Tongue (tissue), 1 donor: ENCODE measurements at regions not wholly inside any gene's neighbourhood (a gene's known extent, or its start where the extent isn't known, plus 50 kb on each side); places are given as distances from the start of the nearest gene placed in this dataset.
A peak's percentile ranks its signal among the peaks of the same experiment; 100 is the strongest.
"Not testable (repeated sequence)": the region's sequence is repeated elsewhere in the genome, so short reads cannot be mapped to it uniquely, and the experiment has no call there.

Experiments used
- DNase-seq: peaks from one replicate; pipeline ENCODE4 v3.0.0-alpha.2; 2015

DNA sequence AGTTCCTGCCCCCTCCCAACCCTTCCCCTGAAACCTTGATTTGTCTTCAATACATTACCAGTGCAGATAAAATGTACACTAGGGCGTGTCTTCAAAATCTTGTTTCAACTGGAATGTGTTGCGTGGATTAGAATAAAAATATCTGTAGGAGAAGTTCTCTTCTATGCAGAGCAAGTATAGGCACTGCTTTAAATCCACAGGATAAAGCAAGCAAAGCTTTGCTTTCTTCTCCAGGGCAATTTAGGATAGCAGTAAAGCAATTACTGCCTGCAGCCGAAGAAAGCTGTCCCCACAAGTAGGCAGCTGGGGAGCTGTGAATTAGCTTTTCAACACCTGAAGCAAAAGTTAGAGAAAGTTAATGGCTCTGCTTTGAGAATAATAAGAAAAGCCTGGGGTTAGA is 329.7 kb upstream of the KCNMB2 start:
- DNase-seq = peak; percentile 28

DNA sequence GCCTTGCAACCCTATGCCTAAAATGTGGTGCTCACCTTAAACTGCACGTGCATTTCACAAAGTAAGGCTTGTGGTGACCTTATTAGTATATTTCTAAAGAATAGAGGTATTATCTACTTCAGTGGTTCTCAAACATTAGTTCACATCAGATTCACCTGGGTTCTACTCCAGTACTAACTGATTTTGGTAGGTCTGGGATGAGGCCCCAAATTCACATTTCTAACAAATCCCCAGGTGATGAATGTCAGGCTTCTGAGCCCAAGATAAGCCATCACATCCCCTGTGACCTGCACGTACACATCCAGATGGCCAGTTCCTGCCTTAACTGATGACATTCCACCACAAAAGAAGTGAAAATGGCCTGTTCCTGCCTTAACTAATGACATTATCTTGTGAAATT is 329.1 kb upstream of the KCNMB2 start:
- DNase-seq = not testable (repeated sequence)

DNA sequence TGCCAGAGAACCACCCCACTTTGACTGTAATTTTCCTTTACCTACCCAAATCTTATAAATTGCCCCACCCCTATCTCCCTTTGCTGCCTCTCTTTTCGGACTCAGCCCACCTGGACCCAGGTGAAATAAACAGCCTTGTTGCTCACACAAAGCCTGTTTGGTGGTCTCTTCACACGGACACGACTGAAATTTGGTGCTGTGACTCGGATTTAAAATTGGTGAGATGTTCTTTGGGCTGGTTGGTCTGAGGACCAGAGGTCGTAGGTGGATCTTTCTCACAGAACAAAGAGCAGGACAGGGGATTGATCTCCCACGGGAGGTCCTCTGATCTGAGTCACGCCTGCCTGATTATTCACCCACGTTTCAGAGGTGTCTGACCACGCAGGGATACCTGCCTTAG is 328.6 kb upstream of the KCNMB2 start:
- not testable (repeated sequence) for DNase-seq

DNA sequence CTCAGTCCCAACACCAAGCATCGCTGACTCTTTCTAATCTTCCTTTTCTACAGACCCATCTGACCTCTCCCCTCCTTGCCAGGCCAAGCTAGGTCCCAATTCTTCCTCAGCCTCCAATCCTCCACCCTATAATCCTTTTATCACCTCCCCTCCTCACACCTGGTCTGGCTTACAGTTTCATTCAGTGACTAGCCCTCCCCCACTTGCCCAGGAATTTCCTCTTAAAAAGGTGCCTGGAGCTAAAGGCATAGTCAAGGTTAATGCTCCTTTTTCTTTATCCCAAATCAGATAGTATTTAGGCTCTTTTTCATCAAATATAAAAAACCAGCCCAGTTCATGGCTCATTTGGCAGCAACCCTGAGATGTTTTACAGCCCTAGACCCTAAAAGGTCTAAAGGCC is 327.1 kb upstream of the KCNMB2 start:
- DNase-seq = not testable (repeated sequence)

DNA sequence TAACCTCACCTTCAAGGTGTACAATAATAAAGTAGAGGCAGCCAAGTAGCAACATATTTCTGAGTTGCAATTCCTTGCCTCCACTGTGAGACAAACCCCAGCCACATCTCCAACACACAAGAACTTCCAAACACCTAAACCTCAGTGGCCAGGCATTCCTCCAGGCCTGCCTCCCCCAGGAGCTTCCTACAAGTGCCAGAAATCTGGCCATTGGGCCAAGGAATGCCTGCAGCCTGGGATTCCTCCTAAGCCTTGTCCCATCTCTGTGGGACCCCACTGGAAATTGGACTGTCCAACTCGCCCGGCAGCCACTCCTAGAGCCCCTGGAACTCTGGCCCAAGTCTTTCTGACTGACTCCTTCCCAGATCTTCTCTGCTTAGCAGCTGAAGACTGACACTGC is 326.6 kb upstream of the KCNMB2 start:
- not testable (repeated sequence) for DNase-seq

DNA sequence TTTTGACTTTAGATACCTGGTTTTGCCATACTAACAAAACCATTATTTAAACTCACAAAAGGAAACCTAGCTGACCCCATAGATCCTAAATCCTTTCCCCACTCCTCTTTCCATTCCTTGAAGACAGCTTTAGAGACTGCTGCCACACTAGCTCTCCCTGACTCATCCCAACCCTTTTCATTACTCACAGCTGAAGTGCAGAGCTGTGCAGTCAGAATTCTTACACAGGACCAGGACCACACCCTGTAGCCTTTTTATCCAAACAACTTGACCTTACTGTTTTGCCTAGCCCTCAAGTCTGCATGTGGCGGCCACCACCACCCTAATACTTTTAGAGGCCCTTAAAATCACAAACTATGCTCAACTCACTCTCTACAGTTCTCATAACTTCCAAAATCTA is 325.1 kb upstream of the KCNMB2 start:
- not testable (repeated sequence) for DNase-seq

DNA sequence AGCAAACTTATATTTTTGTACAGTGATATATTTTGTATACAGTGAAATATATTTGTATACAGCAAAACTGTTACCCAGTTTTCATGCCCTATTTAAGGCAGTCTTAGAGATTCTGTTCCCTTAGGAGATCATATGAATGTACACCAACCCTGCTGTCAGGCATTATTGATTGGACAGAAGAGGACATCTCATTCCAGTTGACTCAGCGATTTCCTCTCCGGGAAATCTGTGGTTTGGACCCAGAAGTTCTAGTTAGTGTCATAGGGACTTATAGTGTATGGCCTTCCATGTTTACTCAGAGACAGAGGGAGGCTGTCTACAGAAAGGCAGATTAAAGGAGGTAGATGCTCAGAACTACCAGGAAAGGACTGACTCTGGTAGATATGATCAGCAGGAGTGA is 318.8 kb upstream of the KCNMB2 start:
- no peak for DNase-seq

DNA sequence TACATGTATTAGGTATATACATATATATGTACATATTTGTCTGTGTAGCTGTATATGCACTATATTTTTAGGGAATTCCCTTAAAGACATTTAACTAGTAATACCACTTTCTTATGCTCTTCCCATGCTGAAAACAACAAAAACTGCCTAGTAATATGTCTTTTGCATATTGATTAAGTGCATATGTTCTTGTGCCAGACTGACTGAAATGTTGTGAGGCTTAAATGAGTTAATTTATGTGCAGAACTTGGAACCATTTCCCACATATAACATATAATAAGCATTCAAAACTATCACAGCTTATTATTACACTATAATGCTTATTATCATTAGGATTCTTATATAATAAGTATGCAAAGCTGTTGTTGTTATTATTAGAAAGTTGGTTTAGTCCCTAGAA is 318.0 kb upstream of the KCNMB2 start:
- no peak for DNase-seq

DNA sequence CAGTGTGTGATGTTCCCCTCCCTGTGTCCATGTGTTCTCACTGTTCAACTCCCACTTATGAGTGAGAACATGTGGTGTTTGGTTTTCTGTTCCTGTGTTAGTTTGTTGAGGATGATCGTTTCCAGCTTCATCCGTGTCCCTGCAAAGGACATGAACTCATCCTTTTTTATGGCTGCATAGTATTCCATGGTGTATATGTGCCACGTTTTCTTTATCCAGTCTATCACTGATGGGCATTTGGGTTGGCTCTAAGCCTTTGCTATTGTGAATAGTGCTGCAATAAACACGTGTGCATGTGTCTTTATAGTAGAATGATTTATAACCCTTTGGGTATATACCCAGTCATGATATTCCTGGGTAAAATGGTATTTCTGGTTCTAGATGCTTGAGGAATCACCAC is 316.6 kb upstream of the KCNMB2 start:
- not testable (repeated sequence) for DNase-seq

DNA sequence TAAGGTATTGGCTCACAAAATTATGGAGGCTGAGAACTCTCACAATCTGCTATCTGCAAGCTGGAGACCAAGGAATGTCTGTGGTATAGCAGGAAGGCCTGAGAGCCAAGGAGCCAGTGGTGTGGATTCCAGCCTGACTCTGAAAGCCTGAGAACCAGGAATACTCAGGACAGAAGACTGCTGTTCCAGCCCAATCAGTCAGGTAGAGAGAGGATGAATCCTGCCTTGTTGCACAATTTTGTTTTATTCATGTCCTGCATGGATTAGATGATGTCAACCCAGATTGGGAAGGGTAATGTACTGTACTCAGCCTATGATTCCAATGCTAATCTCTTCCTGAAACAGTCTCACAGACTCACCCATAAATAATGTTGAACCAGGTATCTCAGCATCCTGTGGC is 312.4 kb upstream of the KCNMB2 start:
- DNase-seq = no peak

DNA sequence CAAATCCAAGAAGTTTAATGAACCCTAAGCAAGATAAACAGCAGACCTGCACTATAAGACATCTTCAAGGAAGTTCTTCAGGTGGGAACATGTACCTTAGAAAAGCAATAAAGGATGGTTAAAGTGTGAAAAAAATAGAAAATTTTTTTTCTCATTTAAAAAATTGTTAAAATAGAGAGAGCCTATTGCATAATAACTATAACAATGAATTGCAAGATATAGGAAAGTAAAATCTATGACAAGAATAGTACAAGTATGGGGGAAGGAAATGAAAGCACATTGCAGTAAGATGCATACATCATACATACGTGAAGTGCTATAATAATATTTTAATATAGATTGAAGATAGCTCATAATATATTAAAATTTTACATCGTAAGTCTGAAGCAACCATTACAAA is 310.1 kb upstream of the KCNMB2 start:
- DNase-seq = no peak

DNA sequence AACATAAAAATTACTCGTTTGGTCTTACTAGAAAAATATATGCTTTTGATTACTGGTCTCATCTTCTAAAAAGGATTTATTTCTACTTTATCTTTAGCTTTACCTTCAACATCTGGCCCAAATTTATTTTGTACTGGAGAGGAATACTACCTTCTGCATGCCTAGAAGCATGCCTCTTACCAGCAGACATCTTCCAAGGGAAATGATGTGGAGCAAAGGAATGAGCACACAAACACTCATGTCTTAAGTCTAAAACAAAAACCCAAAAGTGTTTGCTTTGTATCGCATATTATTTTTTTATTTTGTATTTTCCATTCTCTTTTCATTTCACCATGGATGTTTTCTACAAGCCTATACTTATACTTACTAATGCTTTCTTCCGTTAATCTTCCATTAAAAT is 304.6 kb upstream of the KCNMB2 start:
- DNase-seq = no peak

DNA sequence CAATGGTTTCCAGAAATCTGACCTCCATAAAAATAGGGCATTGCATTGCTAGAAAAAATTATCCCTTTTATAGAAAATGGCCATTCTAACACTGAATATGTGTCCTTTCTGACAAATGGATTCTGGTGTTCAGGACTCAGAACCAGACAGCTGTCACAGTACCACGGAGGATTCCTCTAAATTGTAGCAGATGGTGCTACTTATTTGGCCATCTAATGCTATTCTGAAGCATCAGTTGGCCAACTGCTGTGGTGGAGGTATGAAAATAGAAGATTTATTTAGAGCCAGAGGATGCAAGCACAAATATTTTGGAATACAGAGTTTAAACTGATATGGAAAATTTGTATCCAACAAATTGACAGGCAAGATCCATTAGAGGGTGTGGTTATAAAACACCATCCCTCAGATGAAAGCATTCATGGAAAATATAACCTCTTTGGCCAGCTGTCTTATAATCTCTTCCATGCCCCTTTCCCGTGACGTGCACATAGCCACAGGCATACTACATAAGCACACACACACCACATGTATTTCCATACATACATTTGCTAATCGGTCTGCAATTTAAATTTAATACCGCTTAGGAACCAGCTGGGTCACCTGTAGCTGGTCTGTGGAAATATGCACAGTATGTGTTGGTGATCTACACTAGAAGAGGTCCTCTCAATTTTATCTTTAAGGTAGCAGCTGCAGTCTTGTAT is 302.7 kb upstream of the KCNMB2 start:
- DNase-seq = peak; percentile 70

DNA sequence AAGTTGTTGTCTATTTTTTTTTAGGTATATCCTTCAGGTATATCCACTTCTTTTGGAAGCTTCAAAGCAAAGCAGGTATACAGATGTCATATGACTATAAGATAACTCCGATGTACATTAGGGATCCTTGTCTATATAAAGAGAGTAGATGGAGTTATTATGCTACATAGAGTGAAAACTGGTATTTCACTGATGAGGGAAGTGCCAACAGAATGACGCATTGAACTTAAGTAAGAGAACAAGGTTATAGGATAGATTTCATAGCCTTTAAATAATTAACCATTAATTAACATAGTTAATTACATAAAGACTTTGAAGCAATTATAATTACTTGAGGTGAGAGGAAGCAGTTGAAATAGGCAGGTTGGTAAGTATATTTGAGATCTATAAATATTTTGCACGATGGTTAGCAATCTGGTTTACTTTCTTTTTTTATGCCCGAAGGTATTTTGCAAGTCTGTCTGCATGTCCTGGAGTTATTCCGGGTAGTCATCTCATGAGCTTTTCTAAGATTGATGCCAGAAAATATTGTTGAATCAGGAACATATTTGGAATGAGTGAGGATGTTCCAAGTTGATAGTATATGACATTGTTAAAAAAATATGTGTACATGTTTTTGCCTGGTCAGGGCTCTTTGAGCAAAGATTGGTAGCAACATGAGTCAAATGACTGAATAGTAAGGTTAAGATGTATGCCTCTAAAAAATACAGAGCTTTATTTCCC is 299.5 kb upstream of the KCNMB2 start:
- no peak for DNase-seq

DNA sequence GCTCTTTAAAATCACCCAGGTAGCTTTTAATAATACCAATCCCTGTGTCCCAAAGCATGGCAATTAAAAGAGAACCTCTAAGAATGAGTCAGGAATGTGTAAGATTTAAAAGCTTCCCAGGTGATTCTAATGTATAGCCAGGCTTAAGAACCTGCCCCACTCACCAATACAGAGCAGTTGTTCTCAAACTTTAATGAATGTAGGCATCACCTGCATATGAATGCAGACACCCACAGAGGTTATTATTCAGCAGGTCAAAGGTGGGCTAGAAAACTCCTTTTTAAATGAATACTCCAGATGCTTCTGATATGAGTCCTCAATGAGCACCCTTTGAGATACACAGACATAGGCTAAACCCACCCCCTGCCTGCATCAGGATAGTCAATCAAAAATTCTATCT is 298.1 kb upstream of the KCNMB2 start:
- no peak for DNase-seq

DNA sequence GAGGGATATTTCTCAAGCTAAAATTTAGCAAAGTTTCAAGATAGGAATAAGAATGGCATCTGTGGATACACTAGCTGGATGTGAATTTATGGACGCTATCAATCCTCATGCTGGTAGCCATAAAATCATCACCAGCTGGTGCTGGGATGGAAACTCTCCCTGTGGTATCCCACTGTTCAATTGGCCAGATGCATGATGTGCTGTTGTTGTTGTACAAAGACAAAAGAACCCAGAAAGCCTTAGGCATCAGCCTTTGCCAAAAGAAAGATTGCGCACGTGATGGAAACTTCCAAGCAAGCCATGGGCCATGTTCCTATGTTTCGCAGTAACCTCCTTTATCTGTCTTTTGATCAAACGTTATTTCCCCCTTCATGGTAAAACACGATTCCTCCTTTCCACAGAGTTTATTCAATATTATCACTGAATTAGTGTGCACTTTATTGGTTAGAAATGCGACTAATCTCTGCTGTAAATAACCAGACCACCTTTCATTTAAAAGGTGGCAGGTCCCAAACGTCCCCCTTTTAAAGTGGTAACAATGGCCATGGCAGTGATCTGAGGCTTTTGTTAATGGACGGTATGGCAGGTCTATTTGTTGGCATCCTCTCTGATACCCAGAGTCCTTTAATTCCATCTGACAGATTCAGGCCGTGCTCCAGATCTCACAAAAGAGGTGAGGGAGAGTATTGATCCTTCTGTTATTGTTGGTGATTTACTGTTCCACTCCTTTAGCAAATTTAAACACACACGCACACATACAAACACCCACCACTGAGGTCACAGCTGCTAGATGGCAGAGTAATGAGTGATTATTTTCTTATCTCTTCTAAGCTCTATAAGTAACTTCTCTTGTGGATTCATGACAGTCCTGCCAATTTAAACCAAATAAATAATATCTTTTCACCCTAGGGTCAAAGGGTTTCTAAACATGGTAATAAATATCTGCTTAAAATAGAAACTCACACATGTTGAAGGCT is 291.2 kb upstream of the KCNMB2 start:
- no peak for DNase-seq

DNA sequence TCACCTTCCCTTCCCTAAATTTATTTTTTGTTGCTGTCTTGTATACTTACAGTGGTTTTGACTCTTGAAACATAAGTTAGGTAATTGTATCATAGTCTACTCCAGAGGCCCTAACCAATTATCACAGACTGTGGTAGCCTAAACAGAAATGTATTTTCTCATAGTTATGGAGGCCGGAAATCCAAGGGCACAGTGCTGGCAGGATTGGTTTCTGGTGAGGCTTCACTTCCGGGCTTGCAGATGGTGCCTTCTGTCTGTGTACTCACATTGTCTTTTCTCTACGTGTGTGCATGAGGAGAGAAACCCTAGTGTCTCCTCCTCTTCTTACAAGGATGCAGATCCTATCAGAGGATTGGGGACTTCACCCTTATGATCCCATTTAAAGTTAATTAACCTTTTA is 290.2 kb upstream of the KCNMB2 start:
- no peak for DNase-seq

DNA sequence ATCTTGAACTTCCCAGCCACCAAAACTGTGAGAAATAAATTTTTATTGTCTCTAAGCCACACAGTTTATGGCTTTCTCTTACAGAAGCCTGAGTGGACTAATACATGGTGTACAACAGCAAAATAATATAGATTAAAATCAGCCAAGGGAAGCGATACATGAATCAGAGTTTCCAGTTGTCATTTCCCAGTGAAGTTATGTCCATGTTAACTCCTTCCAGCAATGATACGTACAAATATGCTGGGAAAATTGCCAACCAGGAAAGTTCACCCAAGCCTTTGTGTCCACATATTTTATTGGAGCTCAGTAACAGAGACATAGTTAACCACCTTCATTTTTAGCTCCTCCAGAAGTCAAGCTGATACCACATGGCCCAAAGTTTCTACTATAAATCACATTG is 280.9 kb upstream of the KCNMB2 start:
- DNase-seq = no peak

DNA sequence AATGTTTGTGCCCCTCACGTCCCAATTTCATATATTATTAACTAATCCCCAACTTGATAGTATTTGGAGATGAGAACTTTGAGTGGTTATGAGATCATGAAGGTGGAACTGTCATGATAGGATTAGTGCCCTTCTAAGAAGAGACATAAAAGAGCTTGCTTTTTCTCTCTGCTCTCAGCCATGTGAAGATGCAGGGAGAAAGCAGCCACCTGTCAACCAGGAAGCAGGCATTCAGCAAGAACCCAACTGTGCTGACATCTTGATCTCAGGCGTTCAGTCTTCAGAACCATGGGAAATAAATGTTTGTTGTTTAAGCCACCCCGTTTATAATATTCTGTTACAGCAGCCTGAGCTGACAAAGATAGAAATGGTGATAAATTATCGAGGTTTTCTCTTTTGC is 278.7 kb upstream of the KCNMB2 start:
- DNase-seq = no peak

DNA sequence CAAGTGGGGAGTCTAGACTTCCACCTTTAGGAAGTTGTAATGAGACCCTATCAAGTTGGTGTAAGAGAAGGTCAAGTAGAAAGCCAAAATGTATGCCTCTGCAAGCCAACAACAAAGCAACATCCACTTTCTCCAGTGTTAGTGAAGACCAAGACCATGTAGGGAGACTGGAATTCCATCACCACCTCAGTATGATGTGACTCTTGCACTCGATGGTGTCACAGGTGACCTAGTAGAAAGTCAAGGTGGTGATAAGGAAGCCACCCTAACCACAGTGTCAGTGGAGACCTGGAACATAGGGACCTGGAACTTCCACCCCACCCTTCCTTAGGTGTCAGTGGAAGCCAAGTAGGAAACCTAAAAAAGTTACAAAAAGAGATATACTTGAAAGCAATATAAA is 278.1 kb upstream of the KCNMB2 start:
- no peak for DNase-seq

DNA sequence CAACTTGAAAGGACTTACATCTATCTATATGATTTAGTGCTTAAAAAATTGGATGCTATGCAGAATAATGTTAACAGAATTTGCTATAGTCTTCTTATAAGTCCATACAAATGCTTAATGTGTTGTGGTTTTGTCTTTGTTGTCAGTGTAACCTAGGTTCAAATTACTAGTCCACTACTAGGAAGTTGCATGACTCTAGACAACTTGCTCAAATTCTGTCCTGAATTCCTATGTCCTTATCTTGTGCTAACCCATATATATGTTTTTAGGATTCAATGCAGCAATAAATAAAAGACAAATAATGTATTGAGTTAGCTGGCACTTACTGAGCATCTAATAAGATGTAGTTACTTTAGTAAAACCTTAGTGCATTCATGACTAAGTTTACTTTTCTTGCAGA is 276.5 kb upstream of the KCNMB2 start:
- no peak for DNase-seq

DNA sequence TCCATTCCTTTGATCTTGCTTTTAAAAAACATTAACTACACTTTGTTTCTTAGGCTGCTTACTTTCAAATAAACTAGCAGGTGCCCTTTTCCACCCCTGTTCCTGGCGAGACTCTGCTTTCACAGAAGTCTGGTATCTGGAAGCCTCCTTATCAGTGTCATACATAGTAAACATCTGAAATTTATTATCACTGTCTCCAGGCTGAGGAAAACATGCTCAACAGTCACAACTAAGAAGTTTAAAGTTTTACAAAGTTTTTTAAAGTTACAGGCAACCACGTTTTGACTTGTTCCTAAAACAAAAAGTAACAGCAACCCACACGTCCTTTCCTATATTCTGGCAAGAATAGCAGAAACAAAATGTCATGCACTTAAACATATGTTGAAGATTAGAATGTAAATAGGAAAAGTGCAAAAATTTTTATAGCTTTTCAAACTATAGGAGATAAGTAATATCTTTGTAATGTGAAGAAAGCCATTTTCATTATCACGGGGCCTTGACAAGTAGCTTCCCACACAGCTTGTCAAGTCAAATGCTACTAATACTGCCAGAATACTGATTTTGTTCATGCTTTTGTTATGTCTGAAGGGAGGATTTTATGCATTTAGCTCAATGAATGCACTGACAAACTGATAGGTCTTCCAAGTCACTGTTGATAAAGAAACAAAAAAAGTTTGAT is 275.2 kb upstream of the KCNMB2 start:
- DNase-seq = peak; percentile 29
